ENCODE measurements at regions not wholly inside any gene's neighbourhood (a gene's known extent, or its start where the extent isn't known, plus 50 kb on each side); places are given as distances from the start of the nearest gene placed in this dataset.

GRCh38 chr6:165817148-165817547 lies 154.1 kb upstream of the PDE10A start:
- no peak for DNase-seq

GRCh38 chr6:165814679-165815078 lies 151.6 kb upstream of the PDE10A start:
- DNase-seq = no peak

GRCh38 chr6:165811512-165811911 lies 148.5 kb upstream of the PDE10A start:
- DNase-seq = no peak

GRCh38 chr6:165808021-165808420 lies 145.0 kb upstream of the PDE10A start:
- no peak for DNase-seq

GRCh38 chr6:165807249-165807960 lies 144.4 kb upstream of the PDE10A start:
- no peak for DNase-seq

GRCh38 chr6:165806126-165806810 lies 143.2 kb upstream of the PDE10A start:
- DNase-seq = no peak

GRCh38 chr6:165805636-165806035 lies 142.6 kb upstream of the PDE10A start:
- DNase-seq = no peak

- no peak for DNase-seq
These were observed 142.1 kb upstream of the PDE10A start for GRCh38 chr6:165805067-165805555.

- DNase-seq = no peak
These were observed 141.5 kb upstream of the PDE10A start for GRCh38 chr6:165804331-165805066.

- DNase-seq = no peak
These were observed 137.3 kb upstream of the PDE10A start for GRCh38 chr6:165800337-165800736.

GRCh38 chr6:165799391-165800153 lies 136.5 kb upstream of the PDE10A start:
- no peak for DNase-seq

GRCh38 chr6:165798991-165799390 lies 135.9 kb upstream of the PDE10A start:
- DNase-seq = no peak

GRCh38 chr6:165794179-165794601 lies 131.1 kb upstream of the PDE10A start:
- no peak for DNase-seq

- no peak for DNase-seq
These were observed 130.3 kb upstream of the PDE10A start for GRCh38 chr6:165793287-165793825.

- no peak for DNase-seq
These were observed 128.9 kb upstream of the PDE10A start for GRCh38 chr6:165791876-165792437.

GRCh38 chr6:165791306-165791705 lies 128.3 kb upstream of the PDE10A start:
- DNase-seq = no peak

- DNase-seq = no peak
These were observed 119.8 kb upstream of the PDE10A start for GRCh38 chr6:165782812-165783211.

GRCh38 chr6:165782134-165782533 lies 119.1 kb upstream of the PDE10A start:
- no peak for DNase-seq

- DNase-seq = no peak
These were observed 114.6 kb upstream of the PDE10A start for GRCh38 chr6:165777680-165778079.

- no peak for DNase-seq
These were observed 113.7 kb upstream of the PDE10A start for GRCh38 chr6:165776691-165777090.

- DNase-seq = no peak
These were observed 112.7 kb upstream of the PDE10A start for GRCh38 chr6:165775721-165776120.

- DNase-seq = no peak
These were observed 112.0 kb upstream of the PDE10A start for GRCh38 chr6:165774903-165775601.
